ENCODE measurements at regions not wholly inside any gene's neighbourhood (a gene's known extent, or its start where the extent isn't known, plus 50 kb on each side); places are given as distances from the start of the nearest gene placed in this dataset.

DNA sequence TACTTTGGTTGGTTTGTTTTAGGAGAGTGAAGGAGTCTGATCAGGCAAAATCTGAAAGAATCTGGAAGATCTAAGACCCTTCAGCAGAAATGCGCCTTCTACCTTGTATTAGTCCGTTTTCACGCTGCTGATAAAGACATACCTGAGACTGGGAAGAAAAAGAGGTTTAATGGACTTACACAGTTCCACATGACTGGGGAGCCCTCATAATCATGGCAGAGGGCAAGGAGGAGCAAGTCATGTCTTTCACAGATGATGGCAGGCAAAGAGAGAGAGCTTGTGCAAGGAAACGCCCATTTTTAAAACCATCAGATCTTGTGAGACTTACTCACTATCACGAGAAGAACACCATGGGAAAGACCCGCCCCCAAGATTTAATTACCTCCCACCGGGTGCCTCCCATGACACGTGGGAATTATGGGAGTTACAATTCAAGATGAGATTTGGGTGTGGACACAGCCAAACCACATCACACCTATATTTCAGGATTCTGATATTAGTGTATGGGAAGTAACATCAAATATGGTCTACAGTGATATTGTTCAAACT, 99.3 kb downstream of the GLUL start:
- DNase-seq, result no peak

DNA sequence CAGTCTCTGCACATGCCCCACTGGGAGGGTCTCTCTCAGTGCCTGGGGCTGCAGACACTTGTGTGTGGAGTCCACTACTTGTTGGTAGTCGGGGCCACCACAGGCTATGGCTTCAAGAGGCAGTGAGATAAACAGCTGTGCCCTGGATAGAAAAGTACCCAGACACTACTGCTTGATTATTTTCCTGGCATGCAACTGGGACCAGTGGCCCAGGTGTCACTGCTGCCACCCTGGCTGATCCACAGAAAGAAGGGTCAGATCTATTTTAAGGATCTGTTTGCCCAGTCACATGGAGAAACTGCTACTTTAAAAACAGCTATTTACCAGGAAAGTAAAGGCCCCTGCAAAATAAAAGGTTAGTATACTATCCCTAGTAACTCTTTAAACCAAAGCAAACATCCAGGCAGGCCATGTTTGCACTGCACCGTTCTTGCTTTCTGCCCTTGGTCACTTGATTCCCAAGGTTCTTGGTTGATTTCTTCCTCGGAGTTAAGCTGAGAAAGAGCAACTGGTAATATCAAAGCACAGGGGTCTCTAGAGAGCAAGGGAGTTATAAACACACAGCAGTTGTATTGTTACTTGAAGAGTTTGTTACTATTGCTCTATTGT, 99.9 kb downstream of the GLUL start:
- no peak for DNase-seq

DNA sequence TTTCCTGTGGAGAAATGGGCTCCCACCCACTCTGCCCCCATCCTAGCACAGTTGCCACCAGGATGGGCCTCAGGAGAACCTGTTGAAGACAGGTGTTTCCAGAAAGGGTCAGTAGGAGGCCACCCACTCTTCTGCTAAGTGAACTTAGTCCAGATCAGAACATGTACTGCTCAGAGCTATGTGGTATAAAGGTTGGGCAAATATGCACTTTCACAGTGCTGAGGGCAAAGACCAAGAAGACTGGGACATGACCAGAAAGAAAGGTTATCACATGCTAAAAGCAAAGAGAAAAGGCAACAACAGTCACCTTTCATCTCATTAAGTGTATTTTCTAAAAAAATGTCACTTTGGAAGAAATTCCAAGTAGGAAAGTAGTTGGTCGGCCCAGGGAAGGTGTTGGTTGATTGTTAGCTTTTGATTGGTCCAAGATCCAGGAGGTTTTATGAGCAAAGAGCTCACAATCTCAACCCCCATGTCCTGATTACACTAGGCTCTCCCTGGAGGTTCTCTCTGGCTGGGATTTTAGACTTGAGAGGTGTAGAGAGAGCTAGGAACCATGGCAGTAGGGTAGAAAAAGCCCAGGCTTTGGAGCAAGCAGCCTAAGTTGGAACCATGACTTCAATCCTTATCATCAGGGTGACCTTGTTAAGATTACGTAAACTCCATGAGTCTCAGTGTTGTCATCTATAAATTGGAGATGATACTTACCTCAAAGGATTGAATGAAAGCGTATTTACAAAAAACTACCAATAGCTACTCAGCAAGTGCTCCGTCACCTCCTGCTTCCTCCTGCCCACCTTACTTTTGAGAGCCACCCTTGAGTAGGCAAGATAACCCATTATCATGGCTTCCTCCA, 102.6 kb downstream of the GLUL start:
- no peak for DNase-seq

DNA sequence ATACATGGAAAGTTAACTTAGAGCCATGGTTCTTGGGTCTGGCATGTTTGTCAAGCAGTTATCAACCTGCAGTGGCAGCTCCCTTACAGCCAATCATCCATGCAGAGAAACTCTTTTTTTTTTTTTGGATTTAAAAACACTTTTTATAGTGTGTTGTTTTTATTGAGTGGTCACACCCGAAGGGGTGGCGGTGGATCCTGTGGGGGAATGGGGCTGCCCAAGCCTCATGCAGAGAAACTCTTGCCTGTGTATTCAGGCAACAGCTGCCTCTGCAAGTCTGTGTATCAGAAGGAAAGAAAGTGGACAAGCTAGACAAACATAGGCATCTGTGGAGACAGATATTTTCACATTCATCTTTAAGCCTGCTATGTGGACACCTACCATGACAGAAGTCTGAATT, 104.8 kb downstream of the GLUL start:
- DNase-seq, result no peak

DNA sequence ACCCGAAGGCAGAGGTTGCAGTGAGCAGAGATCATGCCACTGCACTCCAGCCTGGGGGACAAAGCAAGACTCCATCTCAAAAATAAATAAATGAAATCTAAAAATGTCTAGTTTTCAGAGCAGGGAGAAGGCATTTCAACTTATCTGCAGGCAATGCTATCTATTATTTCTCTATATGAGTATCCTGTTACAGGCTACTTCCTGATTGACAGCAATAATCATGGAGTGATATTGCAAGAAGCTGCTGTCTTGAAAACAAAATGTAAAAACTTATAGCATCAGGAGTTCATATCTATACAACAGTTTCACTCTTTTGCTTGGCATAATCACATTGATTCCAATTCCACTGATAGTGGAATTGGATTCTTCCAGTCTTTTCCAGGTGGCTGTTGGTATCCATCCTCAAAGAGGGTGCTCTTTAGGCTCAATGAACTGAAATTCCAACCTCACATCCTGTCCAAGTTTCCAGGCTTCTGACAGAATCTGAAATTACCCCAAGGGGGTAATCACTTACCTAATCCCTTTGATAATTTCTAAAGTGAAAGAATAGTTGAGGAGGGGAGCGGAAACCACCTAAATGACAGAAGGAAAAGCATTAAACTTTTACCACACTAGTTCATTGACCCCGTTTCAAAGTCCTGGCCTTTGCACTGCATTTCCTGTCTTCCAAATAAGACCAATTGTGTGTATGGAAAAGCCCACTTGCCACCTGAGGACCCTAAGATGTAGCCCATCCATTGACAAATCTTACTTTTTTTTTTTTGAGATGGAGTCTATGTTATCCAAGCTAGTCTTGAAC, 107.6 kb downstream of the GLUL start:
- DNase-seq, result no peak

DNA sequence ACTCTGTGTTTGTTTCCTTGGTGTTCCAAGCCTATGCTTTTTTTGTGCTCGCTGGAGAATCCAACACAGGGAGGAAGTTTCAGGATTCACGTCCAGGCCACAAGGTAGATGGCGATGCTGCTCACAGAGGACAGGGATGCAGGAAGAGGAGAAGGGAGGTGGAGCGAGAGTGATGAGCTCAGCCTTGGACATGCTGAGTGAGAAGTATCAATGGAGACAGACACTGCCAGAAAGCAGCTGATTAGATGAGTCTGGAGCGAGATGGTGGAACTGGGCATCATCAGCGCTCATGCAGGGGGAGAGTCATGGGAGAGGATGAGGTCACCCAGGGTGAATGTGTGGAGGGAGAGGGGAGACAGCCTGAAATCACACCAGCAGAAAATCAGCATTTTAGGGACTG, 110.0 kb downstream of the GLUL start:
- DNase-seq, result no peak

DNA sequence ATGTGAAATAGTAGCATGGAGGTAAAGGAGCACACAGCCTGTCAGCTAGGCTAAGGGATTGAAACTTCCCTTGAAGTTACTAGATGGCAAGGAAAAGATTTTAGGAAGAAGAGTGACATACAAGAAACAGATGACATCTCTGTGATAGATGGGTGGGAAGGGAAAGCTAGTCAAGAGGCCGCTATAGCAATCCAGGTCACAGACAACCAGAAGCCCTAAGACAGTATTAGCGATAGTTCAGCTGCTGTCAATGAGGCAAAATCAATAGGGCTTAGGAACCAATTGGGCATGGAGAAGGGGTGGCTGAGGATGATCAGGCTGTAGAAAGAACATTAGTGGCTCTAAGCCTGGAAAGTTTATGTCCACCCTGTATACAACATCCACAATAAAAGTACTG, 111.1 kb downstream of the GLUL start:
- no peak for DNase-seq

DNA sequence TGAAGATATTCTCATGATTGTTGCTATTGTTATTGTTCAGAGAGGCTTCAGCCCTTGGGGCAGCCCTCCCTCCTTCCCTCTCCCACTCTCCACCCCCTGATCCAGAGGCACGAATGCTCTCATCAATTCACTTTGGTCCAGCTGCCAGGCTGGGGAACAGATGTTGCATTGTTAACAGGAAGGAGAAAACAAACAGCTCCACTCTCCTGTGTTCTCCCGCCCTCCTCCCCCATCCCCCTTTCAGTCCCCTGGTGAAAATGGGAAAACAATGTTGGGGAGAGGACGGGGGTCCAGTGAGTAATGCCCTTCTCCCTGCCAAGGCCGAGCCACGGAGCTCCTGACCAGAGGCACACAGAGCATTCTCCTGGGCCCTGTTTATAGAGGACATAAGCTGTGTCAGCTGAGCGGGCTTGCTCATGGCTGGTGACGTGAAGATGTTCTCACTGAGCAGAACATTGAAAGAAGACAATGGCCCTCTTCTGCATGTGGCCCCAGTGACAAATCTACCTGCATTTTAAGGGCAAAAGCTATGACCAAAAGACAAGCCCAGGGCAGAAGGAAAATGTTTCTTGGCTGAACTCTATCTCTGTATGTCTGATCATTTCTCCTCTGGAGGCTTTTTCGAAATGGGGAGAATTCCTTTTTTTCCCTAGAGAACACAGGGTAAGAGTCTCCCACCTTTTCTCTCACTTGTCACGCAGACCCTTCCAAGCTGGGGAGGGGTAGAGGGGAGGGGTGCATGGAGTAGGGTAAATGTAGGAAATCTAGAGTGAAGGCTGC, 111.7 kb downstream of the GLUL start:
- no peak for DNase-seq

DNA sequence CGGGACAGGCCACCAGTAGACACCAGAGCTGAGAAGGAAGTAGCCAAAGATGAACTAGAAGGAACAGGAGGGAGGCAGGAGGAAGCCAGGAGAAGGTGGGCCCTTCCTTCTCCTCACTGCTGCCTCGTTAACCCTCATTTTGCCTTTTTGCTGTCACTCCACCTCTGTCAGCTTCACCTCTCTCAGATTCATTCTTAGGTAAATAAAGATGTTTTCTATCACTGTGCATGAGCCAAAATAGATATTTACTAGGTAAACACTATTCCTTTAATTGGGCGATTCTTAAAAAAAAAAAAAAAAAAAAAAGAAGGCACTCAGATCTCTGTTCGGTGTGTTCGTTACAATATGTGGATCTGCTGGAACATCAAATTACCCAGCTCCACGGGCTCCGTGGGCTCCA, 112.3 kb downstream of the GLUL start:
- DNase-seq, result no peak

DNA sequence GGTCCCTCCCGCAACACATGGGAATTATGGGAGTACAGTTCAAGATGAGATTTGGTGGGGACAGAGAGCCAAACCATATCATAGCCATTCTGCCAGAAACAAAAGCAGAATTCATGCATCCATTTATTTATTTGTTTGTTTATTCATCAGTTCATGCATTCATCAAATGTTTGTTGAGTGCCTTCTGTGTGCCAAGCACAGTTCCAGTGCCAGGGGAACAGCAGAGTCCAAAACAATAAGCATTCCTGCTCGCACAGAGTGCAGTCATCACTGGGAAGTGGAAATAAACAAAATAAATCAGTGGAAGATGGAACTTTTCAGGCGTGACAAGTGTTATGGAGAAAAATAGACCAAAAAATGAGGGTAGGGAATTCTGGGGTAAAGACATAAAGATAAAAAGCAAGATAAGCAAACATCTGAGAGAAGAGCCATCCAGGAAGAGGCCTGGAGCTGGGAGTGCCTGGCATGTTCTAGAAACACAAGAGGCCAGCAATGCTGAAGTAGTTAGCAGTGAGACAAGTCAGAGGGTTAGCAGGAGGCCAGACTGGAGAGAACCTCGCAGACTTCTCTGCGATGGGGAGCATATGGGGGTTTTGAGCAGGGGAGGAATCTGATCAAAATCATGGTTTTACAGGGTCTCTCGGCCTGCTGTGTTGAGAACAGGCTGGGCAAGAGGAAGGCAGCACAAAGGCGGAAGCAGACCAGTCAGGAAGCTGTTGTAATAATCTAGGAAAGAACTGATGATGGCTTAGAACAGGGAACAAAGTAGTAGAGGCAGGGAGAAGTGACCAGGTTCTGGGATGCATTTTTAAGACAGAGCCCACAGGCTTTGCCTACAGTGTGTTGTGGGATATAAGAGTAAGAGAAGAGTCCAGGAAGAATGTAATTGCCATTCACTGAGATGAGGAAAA, 113.2 kb downstream of the GLUL start:
- no peak for DNase-seq

DNA sequence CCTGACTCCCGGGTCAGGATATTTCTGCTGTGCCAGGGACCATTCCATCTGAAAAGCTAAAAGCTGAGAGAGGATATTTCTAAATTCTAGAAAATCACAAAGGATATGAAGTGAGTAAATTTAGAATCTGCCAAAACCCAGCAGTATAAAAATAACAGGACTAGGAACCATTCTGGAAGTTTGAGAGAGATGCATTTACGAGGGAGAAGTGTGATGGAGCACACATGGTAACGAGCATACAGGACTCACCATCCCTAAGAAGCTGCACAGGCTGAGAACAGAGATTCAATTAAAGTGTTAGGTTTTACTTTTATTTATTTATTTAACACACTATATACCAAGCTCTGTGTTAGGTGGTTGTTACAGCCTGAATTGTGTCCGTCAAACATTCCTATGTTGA, 116.3 kb downstream of the GLUL start:
- DNase-seq, result no peak

DNA sequence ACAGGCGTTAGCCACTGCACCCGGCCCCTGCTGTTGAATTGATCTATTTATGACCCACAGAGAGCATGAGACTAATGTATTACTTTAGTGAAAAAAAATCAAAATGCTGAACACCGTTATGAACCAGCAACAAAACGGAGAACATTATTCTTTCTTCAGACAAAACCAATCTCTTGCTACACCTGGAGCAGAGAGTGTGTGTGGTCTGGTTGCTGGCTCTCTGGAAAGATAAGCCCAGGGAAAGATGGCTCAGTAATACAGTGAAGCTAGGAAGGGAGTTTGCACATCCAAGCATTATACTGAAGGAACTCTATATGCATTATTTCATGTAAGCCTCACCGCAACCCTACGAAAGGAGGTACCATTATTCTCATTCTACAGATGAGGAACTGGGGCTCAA, 117.0 kb downstream of the GLUL start:
- no peak for DNase-seq

DNA sequence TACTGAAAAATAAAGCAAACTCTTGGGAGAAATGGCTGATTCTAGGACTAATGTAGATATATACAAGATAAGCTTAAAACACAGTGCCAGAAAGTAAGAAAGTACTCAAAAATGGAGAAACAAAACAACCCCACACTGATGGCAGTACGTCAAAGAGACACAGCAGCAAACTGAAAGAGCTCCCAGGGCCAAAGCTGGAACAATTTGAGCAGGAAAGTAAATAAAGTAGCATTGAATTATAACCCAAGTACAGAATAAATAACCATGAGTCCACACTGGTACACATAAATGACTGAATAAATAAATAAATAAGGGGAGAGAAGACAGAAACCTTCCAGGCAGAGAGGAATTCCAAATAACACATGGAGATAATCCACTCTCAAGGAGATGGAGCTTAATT, 120.9 kb downstream of the GLUL start:
- DNase-seq, result no peak

DNA sequence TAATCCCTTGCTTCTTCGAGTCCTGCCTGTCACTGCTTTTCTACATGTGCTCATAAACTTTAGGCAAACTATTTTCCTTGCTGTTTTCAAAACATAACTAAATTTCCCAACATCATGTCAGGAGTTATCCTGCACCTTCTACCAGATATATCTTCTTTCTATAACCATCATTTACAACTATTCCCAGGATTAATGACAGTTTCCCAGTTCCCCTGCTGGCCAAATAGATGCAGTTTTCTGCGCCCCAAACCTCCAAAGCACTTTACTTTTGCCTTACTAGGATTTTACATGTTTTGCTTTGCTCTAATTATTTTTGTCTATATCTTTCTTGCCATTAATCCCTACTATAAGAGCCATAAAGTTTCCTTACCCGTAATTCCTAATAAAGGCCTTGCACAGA, 122.5 kb downstream of the GLUL start:
- DNase-seq, result no peak

DNA sequence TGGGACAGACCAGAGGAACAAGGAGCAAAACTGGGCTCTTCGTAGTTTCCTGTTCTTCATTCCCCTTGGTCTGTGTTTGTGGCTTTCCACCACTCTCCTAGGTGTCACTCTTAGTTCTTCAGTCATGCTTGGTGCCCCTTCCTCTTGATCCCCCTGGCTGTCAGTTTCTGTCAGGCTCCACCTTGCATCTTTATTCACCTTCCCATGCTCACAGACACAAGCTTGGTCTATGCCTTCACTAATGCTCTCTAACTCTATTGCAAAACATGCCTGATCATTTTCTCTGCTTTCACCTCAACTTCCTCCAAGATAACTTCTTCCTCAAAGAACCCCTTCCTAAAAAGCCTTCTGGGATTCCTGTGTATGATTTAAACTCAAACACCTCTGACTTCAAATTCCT, 122.9 kb downstream of the GLUL start:
- no peak for DNase-seq

DNA sequence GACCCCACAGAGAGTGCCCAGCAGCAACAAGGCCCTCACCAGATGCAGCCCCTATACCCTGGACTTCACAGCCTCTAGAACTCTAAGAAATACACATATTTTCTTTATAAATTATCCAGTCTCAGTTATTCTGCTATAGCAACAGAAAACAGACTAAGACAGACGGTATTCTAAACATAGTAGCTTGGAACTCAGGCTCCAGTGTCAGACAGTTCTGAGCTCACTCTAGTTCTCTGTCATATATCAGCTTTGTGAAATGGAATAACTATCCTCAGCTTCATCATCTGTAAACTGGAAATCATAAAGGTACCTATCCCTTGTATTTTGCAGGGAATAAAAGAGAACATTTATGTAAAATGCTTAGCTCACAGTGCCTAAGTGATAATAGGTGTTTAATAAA, 127.4 kb downstream of the GLUL start:
- DNase-seq, result no peak

DNA sequence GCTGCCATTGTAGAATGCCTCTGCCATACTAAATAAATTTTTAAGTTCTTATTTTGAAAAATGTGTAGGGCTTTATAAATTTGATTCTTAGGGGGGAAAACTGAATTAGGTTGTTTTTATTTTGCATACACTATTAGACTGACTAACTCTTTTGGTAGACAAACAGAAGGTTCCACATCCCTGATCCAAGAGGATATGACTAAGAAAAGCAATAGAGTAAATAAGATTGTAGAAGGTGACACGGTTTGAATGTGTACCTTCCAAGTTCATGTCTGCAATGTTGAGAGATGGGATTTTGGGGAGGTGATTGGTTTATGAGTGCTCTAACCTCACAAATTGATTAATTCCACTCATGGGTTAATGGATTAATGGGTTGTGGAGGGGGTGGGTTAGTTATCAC, 127.9 kb downstream of the GLUL start:
- no peak for DNase-seq

DNA sequence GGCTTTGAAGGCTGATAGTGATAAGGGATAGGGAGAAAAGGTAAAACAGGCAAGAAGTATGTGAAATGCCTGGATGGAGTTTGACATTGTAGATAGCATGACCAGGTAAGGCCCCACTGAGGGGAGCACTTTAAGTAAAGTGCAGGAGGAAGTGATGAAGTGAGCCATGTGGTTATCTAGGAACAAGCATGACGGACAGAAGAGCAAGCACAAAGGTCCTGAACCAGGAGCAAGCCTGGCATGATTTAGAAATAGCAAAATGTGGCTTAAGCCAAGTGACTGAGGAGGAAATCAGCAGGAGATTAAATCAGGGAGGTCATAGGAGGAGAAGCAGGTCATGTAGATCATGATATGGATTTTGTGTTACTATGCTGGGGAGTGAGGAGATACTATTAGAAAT, 129.2 kb downstream of the GLUL start:
- no peak for DNase-seq

DNA sequence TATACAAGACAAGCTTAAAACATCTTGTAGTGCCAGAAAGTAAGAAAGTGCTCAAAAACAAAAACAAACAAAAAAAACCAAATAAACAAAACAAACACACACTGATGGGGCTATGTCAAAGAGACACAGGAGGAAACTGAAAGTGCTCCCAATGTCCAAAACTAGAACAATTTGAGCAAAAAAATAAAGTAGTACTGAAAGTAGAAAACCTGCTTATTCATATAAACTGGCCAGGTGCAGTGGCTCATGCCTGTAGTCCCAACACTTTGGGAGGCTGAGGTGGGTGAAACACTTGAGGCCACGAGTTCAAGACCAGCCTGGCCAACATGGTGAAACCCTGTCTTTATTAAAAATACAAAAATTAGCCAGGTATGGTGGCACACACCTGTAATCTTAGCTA, 129.9 kb downstream of the GLUL start:
- no peak for DNase-seq

DNA sequence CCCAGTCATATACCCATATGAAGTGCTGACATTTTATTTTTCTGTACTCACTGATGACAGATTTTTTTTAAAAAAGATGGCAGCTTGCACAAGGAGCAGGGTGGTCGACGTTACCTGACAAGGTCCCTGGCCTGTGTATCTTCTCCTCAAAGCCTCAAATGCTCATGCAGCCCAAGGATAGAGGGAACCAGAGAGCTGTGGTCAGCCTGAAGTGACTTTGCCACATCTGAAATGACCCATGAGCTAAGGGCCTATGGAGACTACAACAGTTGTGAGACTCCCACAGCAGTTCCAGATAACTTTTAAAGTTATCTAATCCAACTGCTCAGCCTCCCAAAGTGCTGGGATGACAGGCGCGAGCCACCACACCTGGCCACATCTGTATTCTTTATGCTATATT, 131.1 kb downstream of the GLUL start:
- DNase-seq, result no peak

DNA sequence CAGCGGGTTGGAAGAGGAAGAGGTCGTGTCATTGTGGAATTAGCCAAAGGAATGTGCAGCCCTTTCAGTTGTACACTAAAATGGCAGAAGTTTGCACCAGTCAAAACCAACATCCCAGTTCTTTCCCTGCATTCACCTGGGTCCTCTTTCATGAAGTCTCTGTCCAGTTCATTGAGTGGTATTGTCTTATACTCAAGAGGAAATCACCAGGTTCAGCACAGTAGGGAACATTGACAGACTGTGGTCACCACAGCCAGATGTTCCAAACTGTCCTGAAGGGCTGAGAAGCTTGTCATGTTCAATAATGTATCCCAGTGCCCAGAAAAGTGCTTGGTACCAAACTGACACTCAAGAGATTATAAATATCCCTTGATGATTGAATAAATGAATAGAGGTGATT, 131.6 kb downstream of the GLUL start:
- no peak for DNase-seq

Data from NCI-H2107 (cell line).